ENCODE measurements at regions not wholly inside any gene's neighbourhood (a gene's known extent, or its start where the extent isn't known, plus 50 kb on each side); places are given as distances from the start of the nearest gene placed in this dataset.

GRCh38 chr2:223701761-223702160, 99.6 kb upstream of the SCG2 start:
- no peak for DNase-seq (ENCODE audit: low read depth)

GRCh38 chr2:223700221-223700620, 98.1 kb upstream of the SCG2 start:
- DNase-seq (ENCODE audit: low read depth): no peak

DNA sequence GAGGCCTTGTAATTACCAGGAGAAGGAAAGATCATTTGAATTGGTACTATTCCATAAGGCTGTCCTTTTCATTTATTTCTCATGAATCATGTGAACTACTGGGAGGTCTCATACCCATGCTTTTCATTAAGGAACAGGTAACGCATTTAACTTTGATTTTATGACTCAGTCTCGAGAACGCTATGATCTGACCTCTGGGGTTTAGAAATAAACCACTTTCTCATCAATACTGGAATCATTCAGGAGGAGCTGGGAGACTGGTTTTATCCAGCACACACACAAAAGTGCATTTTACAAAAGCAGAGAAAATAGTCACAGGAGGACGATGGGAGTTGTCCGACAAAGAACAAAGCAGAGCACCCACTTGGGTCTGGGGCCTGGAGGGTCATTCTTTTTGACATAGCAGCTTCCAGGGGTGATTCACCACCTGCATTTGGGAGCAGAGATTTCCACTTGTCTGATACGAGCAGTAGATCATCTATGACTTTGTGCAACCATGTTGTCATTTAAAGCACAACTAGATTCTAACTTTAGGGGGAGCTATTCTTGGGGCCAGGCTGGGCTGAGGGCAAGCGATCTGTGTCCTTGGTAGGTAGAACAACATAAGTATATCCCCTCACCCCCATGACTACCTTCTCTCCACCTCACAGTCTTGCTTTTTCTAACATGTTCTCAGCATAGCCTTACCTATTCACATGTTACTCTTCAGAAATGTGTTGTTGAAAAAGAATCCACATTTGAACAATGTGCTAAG, 95.9 kb upstream of the SCG2 start:
- peak; percentile 94 for DNase-seq (ENCODE audit: low read depth)

DNA sequence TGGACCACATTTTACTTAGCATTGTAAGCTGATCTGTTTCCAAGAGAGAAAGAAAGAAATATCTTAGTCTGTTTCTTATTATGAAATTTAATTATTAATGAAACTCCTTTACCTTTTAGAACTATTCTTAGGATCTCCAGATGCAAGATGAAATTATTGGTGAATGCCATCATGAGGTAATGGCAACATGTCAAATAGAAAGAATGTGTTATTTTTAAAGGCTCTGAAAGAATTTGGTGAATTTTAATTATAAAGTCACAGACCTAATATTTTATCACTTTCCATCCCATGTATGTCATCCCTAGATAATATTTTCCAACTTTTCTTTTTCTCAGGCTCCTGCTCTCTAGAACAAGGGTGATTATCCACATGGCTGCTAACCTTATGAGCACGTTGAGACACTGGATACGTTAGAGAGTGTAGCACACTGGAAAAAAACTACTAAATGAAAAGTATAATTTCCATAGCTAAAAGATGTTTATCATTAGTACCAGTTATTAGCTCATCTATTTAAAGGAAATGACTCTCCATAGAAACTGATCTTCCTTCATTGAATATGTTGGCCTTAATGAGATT, 95.2 kb upstream of the SCG2 start:
- peak; percentile 16 for DNase-seq (ENCODE audit: low read depth)

GRCh38 chr2:223696719-223697118, 94.6 kb upstream of the SCG2 start:
- peak; percentile 76 for DNase-seq (ENCODE audit: low read depth)

DNA sequence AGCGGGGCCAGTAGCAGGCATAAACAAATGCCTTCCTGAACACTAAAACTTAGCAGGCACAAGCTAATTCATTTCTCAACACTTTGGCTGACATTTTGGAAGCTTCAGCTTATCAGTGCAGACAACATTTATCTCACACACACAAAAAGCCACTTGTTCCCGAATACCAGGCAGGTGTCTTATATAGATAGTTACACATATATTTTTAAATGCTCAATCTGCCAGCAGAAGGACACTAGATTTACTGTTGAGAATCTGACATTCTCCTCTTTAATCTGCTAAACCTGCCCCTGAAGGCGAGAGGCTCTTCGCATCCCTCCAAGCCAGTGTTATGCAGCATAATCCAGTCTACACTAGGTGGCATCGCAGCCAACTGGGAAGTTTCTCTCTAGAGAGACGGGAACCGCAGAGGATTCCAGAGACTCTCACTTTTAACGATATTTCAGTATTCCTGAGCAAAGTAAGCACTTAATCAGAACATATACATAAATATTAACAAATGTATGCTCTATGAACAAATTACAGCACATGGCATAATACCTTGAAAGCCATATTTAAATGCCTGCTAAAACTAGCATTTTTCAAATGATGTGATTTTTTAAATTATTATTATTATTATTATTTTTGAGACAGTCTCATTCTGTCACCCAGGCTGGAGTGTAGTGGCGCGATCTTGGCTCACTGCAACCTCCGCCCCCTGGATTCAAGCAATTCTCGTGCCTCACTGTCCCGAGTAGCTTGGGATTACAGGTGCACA, 90.2 kb upstream of the SCG2 start:
- DNase-seq (ENCODE audit: low read depth): peak; percentile 61

- no peak for DNase-seq (ENCODE audit: low read depth)
Observed at GRCh38 chr2:223688094-223688835, 86.1 kb upstream of the SCG2 start.

- DNase-seq (ENCODE audit: low read depth): no peak
Observed at GRCh38 chr2:223681125-223681524, 79.0 kb upstream of the SCG2 start.

DNA sequence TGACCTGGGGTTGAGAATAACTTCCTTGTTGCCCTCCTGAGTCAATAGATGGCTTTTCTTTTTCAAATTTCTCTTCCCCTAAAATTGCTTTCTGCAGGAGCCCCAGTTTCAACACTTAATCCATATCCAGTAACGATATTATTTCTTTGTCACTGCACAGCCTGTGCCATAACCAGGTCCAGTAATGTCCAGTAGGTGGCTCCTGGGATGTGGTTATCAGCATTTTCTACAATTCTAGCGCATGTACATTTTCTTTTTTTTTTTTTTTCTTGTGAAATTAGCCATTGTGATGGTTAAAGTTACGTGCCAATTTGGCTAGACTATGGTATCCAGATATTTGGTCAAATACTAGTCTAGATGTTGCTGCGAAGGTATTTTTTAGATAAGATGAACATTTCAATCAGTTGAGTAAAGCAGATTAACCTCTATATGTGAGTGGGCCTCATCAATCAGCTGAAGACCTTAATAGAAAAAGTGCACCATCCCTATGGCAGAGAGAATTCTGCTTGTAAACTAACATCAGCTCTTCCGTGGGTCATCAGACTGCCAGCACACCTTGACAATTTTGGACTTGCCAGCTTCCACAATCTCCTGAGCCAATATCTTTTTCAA, 72.9 kb upstream of the SCG2 start:
- peak; percentile 43 for DNase-seq (ENCODE audit: low read depth)

DNA sequence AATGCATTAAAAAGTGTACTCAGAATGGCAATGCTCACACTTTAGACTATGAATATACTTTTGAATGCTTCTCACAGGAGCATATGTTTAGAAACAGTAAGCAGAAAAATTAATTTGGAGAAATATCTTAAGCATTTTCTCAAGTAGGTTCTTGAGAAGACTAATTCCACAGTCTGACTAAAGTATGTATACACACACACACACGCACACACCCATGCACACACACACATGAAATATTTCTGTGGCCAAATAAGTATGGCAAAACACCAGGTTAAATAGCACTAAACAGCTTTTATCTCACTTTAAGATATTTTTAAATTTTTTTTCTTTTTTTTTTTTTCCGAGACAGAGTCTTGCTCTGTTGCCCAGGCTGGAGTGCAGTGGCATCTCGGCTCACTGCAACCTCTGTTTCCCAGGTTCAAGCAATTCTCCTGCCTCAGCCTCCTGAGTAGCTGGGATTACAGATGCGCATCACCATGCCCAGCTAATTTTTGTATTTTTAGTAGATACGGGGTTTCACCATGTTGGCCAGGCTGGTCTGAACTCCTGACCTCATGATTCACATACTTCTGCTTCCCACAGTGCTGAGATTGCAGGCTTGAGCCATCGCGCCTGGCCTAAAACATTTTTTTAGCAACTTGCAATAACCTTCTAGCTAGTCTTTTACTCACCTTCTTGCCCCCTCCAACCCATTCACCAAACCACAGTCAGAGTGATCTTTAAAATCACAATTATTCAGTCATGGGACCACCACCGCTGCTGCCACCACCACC, 67.5 kb upstream of the SCG2 start:
- DNase-seq (ENCODE audit: low read depth): peak; percentile 73

DNA sequence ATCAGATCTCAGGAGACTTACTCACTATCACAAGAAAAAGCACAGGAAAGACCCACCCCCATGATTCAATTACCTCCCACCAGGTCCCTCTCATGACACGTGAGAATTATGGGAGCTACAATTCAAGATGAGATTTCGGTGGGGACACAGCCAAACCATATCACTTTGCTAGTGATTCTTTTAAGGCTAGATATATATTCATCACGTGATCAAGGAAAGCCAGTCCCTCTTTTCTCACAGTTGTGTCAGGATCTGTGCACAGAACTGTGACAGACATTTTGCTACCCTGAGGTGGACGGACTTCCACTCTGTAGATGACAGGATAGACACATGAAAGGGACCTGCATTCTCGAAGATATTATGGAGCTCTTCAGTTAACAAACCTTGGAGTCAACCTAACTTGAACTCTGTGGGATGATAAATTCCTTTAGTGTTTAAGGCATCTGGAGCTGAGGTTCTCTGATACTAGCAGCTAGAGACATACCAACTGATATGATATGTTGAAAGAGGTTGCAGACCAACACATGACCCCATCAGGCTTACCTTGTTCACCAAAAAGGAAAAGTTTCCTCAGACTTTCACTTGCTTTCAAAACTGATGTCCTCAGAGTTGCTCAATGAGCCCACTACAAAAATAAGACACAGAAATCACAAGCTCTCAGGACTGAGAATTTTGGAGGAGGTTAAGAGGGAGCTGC, 66.3 kb upstream of the SCG2 start:
- DNase-seq (ENCODE audit: low read depth): peak; percentile 35

DNA sequence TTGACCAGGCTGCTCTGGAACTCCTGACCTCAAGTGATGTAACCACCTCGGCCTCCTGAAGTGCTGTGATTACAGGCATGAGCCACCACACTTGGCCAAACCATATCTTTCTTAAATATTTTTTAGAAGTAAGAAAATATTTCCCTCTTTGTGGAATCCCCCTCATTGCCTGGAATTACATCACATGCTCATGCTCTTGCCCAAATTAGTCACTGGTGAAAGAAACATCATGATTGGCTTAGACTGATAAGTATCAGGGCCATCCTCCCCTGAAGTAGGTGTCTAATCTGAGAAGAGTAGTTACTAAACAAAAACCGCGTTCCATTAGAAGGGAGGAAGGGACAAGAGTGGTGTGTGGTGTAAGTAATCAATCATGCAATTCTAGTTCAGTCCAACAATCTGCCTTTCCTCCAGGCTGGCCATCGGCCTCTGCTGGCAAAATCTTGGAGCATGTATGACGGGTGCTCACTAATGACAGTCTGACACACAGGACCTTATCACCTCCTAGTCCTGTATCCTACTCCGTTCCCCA, 52.3 kb upstream of the SCG2 start:
- no peak for DNase-seq (ENCODE audit: low read depth)

DNA sequence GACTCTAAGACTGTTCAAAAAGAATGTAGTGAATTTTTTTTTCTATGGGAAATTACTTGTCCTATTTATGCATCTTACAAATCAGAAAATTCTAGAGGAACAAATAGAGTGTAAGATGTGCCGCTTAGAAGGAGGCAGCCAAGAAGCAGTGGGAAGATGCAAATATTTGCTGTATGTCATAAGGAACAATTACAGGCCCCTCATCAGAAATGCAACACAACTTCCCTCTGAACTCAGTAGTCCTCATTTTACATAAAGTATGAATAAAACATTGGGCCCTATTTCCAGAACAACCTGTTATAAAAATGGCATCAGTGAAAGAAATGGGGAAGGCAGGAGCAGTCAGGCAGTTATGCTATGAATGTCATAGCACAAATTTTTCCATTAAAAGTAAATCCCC, 50.7 kb upstream of the SCG2 start:
- DNase-seq (ENCODE audit: low read depth): no peak

- DNase-seq (ENCODE audit: low read depth): no peak
Observed at GRCh38 chr2:223652122-223652521, 50.0 kb upstream of the SCG2 start.

All from renal cortical epithelial cell (primary cell).